ENCODE measurements at regions not wholly inside any gene's neighbourhood (a gene's known extent, or its start where the extent isn't known, plus 50 kb on each side); places are given as distances from the start of the nearest gene placed in this dataset.

DNA sequence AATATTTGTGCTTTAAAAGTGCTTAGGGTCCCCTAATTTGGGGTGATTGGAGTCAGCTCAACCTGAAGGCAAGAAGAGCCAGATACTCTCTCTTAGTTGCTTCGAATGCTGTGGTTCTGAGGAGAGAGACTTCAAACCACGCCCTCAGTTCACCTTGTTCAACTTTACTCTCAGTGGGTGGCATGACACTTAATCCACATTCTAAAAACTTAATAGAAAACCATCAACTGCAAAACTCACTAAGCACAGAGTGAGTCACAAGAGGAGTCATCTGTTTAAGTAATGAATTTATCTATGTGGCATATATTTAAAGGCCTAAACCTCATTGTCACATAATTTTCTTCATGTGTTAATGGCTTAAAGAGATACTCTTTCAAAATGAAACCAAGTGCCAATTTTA is 99.5 kb upstream of the SLC4A4 start:
- TF ChIP-seq, protein P1, sequence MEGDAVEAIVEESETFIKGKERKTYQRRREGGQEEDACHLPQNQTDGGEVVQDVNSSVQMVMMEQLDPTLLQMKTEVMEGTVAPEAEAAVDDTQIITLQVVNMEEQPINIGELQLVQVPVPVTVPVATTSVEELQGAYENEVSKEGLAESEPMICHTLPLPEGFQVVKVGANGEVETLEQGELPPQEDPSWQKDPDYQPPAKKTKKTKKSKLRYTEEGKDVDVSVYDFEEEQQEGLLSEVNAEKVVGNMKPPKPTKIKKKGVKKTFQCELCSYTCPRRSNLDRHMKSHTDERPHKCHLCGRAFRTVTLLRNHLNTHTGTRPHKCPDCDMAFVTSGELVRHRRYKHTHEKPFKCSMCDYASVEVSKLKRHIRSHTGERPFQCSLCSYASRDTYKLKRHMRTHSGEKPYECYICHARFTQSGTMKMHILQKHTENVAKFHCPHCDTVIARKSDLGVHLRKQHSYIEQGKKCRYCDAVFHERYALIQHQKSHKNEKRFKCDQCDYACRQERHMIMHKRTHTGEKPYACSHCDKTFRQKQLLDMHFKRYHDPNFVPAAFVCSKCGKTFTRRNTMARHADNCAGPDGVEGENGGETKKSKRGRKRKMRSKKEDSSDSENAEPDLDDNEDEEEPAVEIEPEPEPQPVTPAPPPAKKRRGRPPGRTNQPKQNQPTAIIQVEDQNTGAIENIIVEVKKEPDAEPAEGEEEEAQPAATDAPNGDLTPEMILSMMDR (conservative IDR thresholded peaks at IDR 0.05) = no peak
- no peak for TF ChIP-seq EZH2 (IDR thresholded peaks at IDR 0.05; ENCODE audit: low read depth)

Measured in PC-9 (cell line).